Spleen (tissue), 7 donors: ENCODE measurements at regions not wholly inside any gene's neighbourhood (a gene's known extent, or its start where the extent isn't known, plus 50 kb on each side); places are given as distances from the start of the nearest gene placed in this dataset.

Experiments
- POLR2A ChIP-seq, 3 donors: fragments of 450-650 bp; IDR thresholded peaks; one replicate each; pipeline ENCODE4 v1.5.1; 2017; ENCODE audit warnings: antibody characterized with exemption in 3 of 3, mild to moderate bottlenecking in 1 of 3
- TF ChIP-seq, protein P1 (sequence below), 11 experiments: fragments of 200-600 bp in 7 of 11; fragments of 450-650 bp in 4 of 11; sonication (generic) in 4 of 11; IDR thresholded peaks in 8 of 11; conservative IDR thresholded peaks in 3 of 11; 1 replicate in 7 of 11; 2 replicates in 4 of 11; pipeline versions ENCODE4 v1.4.0 to v1.8.0; 2016 to 2021; ENCODE audit warnings: antibody characterized with exemption in 11 of 11, inconsistent platforms in 4 of 11, mild to moderate bottlenecking in 1 of 11
- donor health status: DM: no; HTN: no; CAD: no; lungs with moderate emphysema.
- donor health status: DM: no; HTN: no; CAD: no.
- donor health status: DM: no; HTN: no; CAD: no.

DNA sequence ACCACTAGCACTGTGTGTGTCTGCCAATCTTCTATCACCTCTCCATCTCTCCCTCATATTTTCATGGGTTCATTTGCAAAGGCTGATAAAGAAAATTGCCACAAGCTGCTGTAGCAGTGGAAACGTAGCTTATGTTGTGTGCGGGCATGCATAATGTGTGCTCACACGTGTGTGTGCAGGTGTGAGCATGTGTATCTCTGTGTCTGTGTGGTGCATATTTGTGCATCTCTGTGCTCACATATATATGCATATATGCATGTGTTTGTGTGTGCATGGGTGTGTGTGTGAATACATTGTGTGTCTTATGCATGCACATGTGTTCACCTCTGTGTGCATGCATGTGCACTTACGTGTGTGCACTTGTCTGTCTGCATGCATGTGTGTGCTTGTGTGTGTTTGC lies 181.8 kb upstream of the UBL3 start:
- TF ChIP-seq, protein P1, sequence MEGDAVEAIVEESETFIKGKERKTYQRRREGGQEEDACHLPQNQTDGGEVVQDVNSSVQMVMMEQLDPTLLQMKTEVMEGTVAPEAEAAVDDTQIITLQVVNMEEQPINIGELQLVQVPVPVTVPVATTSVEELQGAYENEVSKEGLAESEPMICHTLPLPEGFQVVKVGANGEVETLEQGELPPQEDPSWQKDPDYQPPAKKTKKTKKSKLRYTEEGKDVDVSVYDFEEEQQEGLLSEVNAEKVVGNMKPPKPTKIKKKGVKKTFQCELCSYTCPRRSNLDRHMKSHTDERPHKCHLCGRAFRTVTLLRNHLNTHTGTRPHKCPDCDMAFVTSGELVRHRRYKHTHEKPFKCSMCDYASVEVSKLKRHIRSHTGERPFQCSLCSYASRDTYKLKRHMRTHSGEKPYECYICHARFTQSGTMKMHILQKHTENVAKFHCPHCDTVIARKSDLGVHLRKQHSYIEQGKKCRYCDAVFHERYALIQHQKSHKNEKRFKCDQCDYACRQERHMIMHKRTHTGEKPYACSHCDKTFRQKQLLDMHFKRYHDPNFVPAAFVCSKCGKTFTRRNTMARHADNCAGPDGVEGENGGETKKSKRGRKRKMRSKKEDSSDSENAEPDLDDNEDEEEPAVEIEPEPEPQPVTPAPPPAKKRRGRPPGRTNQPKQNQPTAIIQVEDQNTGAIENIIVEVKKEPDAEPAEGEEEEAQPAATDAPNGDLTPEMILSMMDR (IDR thresholded peaks at IDR 0.05 in 8 of 11, conservative IDR thresholded peaks at IDR 0.05 in 3 of 11): no peak
- TF ChIP-seq POLR2A (IDR thresholded peaks at IDR 0.05): no peak
